MM.1S (cell line): ENCODE measurements at regions not wholly inside any gene's neighbourhood (a gene's known extent, or its start where the extent isn't known, plus 50 kb on each side); places are given as distances from the start of the nearest gene placed in this dataset.
"Not testable (repeated sequence)": the region's sequence is repeated elsewhere in the genome, so short reads cannot be mapped to it uniquely, and the experiment has no call there.

Experiments
- DNase-seq: peaks from one replicate; pipeline ENCODE4 v3.0.0-alpha.2; 2015
- H2AFZ ChIP-seq: fragments of 300-600 bp; sonication (generic); 2 replicates; pipeline ENCODE4 v1.6.0; 2016; ENCODE audit warnings: antibody characterized with exemption, low read length
- H3F3A ChIP-seq: fragments of 300-600 bp; sonication (generic); 2 replicates; pipeline ENCODE4 v1.6.1; 2016; ENCODE audit warnings: mild to moderate bottlenecking, antibody characterized with exemption, low read length, moderate library complexity, mixed read lengths; ENCODE audit not compliant: insufficient read depth
- H3K27ac ChIP-seq: fragments of 300-600 bp; sonication (generic); 2 replicates; pipeline ENCODE4 v1.5.1; 2016; ENCODE audit warnings: mild to moderate bottlenecking, low read length
- H3K27me3 ChIP-seq: fragments of 300-600 bp; sonication (generic); replicated peaks from 2 replicates; pipeline ENCODE4 v1.6.0; 2016; ENCODE audit warnings: low read length; ENCODE audit not compliant: insufficient read depth
- H3K36me3 ChIP-seq: fragments of 300-600 bp; sonication (generic); replicated peaks from 2 replicates; pipeline ENCODE4 v1.6.1; 2016; ENCODE audit warnings: mild to moderate bottlenecking, low read length, mixed read lengths; ENCODE audit not compliant: insufficient read depth
- H3K4me1 ChIP-seq: fragments of 300-600 bp; sonication (generic); 2 replicates; pipeline ENCODE4 v1.6.1; 2016; ENCODE audit warnings: low read length, mixed read lengths
- H3K4me2 ChIP-seq: fragments of 300-600 bp; sonication (generic); 2 replicates; pipeline ENCODE4 v1.6.0; 2016; ENCODE audit warnings: low read depth, low read length
- H3K4me3 ChIP-seq: fragments of 300-600 bp; sonication (generic); 2 replicates; pipeline ENCODE4 v1.5.1; 2016; ENCODE audit warnings: low read length, mixed read lengths
- H3K79me2 ChIP-seq: fragments of 300-600 bp; sonication (generic); 2 replicates; pipeline ENCODE4 v1.6.1; 2016; ENCODE audit warnings: mixed run types, low read length, mixed read lengths
- H3K9ac ChIP-seq: fragments of 300-600 bp; sonication (generic); 2 replicates; pipeline ENCODE4 v1.6.1; 2016; ENCODE audit warnings: low read length, mixed read lengths
- H3K9me2 ChIP-seq: fragments of 300-600 bp; sonication (generic); replicated peaks from 2 replicates; pipeline ENCODE4 v1.6.1; 2016; ENCODE audit warnings: mild to moderate bottlenecking, low read length, mixed read lengths; ENCODE audit not compliant: insufficient read depth
- H3K9me3 ChIP-seq: fragments of 300-600 bp; sonication (generic); replicated peaks from 2 replicates; pipeline ENCODE4 v1.6.1; 2016; ENCODE audit warnings: mild to moderate bottlenecking, low read length, mixed read lengths; ENCODE audit not compliant: insufficient read depth
- H4K20me1 ChIP-seq: fragments of 300-600 bp; sonication (generic); 2 replicates; pipeline ENCODE4 v1.6.1; 2016; ENCODE audit warnings: mild to moderate bottlenecking, low read length, moderate library complexity, mixed read lengths; ENCODE audit not compliant: insufficient read depth
- EZH2 ChIP-seq: fragments of 300-600 bp; sonication (generic); optimal IDR thresholded peaks from 2 replicates; pipeline ENCODE3; 2017; ENCODE audit warnings: low read depth, mild to moderate bottlenecking, antibody characterized with exemption, low read length, mixed read lengths
- EZH2phosphoT487 ChIP-seq: fragments of 300-600 bp; sonication (generic); IDR thresholded peaks from 2 replicates; pipeline ENCODE4 v1.6.1; 2018; ENCODE audit warnings: antibody characterized with exemption, low read length
- TF ChIP-seq, protein P1 (sequence below): fragments of 300-600 bp; sonication (generic); IDR thresholded peaks from 2 replicates; pipeline ENCODE4 v1.5.1; 2016; ENCODE audit warnings: antibody characterized with exemption, low read length, mixed read lengths

- Histone ChIP-seq H3K4me3 (no peak overlapping the region), H3K4me2 (no peak overlapping the region), H4K20me1 (no peaks in the 10 kb centered on the region), H3K36me3 (no peaks in the 10 kb centered on the region), H3K9me2 (no peaks in the 10 kb centered on the region), H3K79me2 (no peaks in the 10 kb centered on the region), H3K9ac (no peak overlapping the region), H3F3A (no peaks in the 10 kb centered on the region), H3K27me3 (no peaks in the 10 kb centered on the region), H3K4me1 (no peaks in the 10 kb centered on the region), H3K9me3 (no peaks in the 10 kb centered on the region), H3K27ac (no peak overlapping the region), H2AFZ (no peak overlapping the region)
- DNase-seq: no peak
- TF ChIP-seq, protein P1, sequence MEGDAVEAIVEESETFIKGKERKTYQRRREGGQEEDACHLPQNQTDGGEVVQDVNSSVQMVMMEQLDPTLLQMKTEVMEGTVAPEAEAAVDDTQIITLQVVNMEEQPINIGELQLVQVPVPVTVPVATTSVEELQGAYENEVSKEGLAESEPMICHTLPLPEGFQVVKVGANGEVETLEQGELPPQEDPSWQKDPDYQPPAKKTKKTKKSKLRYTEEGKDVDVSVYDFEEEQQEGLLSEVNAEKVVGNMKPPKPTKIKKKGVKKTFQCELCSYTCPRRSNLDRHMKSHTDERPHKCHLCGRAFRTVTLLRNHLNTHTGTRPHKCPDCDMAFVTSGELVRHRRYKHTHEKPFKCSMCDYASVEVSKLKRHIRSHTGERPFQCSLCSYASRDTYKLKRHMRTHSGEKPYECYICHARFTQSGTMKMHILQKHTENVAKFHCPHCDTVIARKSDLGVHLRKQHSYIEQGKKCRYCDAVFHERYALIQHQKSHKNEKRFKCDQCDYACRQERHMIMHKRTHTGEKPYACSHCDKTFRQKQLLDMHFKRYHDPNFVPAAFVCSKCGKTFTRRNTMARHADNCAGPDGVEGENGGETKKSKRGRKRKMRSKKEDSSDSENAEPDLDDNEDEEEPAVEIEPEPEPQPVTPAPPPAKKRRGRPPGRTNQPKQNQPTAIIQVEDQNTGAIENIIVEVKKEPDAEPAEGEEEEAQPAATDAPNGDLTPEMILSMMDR: no peak
- TF ChIP-seq EZH2 (no peak), EZH2phosphoT487 (no peak)
Measured at GRCh38 chr7:24115661-24116060, 168.3 kb upstream of the NPY start.

DNA sequence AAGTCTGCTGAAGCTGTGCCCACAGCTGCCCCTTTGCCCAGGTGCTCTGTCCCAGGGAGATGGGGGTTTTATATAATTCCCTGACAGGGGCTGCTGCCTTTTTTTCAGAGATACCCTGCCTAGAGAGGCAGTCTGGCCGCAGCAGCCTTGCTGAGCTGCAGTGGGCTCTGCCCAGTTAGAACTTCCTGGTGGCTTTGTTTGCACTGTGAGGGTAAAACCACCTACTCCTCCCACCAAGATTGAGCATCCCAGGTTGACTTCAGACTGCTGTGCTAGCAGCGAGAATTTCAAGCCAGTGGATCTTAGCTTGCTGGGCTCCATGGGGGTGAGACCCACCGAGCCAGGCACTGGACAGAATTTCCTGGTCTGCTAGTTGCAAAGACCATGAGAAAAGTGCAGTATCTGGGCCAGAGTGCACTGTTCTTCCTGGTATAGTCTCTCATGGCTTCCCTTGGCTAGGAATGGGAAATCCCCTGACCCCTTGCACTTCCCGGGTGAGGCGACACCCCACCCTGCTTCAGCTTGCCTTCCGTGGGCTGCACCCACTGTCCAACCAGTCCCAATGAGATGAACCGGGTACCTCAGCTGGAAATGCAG, 166.0 kb upstream of the NPY start:
- not testable (repeated sequence) for H2AFZ ChIP-seq, DNase-seq

GRCh38 chr7:24119852-24120251, 164.1 kb upstream of the NPY start:
- DNase-seq: no peak
- no peaks in the 10 kb centered on the region for H3F3A ChIP-seq
- no peaks in the 10 kb centered on the region for H3K9me2 ChIP-seq
- TF ChIP-seq EZH2phosphoT487 (no peak), EZH2 (no peak)
- TF ChIP-seq, protein P1: no peak
- H3K4me3 ChIP-seq: no peak overlapping the region
- no peak overlapping the region for H2AFZ ChIP-seq
- no peaks in the 10 kb centered on the region for H3K4me1 ChIP-seq
- no peak overlapping the region for H3K4me2 ChIP-seq
- H3K36me3 ChIP-seq: no peaks in the 10 kb centered on the region
- no peaks in the 10 kb centered on the region for H3K9me3 ChIP-seq
- no peaks in the 10 kb centered on the region for H3K27me3 ChIP-seq
- no peak overlapping the region for H3K27ac ChIP-seq
- H3K9ac ChIP-seq: no peak overlapping the region
- H4K20me1 ChIP-seq: no peaks in the 10 kb centered on the region
- no peaks in the 10 kb centered on the region for H3K79me2 ChIP-seq

More for the DNA sequence above, 166.0 kb upstream of the NPY start:
- not testable (repeated sequence) for H4K20me1 ChIP-seq, H3K9ac ChIP-seq, H3K36me3 ChIP-seq, H3F3A ChIP-seq, H3K27me3 ChIP-seq, H3K4me2 ChIP-seq, H3K9me3 ChIP-seq, H3K79me2 ChIP-seq, H3K4me1 ChIP-seq, H3K9me2 ChIP-seq, H3K27ac ChIP-seq, H3K4me3 ChIP-seq

DNA sequence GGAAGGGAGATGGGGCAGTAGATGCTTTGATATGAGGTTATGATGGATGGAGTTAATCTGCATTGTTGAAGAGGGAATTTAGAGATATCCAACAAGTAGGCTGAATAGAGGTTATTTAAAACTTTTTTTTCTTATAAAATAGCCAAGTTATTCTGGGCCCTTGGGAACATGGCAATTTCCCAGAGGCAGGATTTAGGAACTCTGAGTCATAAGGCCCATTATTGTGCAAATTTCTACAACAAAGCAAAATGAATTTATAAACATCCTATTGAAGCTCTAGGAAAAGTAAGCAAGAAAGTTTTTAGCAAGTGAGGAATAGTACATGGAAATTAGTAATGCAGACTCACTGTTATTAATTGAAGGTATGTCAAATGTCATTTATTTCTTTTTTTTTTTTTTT, 160.9 kb upstream of the NPY start:
- Histone ChIP-seq H3K4me3 (no peak overlapping the region), H3K9me2 (no peaks in the 10 kb centered on the region), H3K4me1 (no peaks in the 10 kb centered on the region), H3K36me3 (no peaks in the 10 kb centered on the region), H3K9ac (no peak overlapping the region), H4K20me1 (no peaks in the 10 kb centered on the region), H2AFZ (no peak overlapping the region), H3K27me3 (no peaks in the 10 kb centered on the region), H3K79me2 (no peaks in the 10 kb centered on the region), H3K4me2 (no peak overlapping the region), H3K27ac (no peak overlapping the region), H3K9me3 (no peaks in the 10 kb centered on the region), H3F3A (no peaks in the 10 kb centered on the region)
- no peak for TF ChIP-seq EZH2phosphoT487
- no peak for TF ChIP-seq EZH2
- TF ChIP-seq, protein P1: no peak
- no peak for DNase-seq
